Renal cortex interstitium (tissue), 11 donors: ENCODE measurements at regions not wholly inside any gene's neighbourhood (a gene's known extent, or its start where the extent isn't known, plus 50 kb on each side); places are given as distances from the start of the nearest gene placed in this dataset.

Source experiments
- DNase-seq, 11 donors: peaks; one replicate each; pipeline ENCODE4 v3.0.0-alpha.2; 2013; ENCODE audit warnings: low read depth in 9 of 11, low spot score in 4 of 11; ENCODE audit errors: extremely low read depth in 1 of 11

DNA sequence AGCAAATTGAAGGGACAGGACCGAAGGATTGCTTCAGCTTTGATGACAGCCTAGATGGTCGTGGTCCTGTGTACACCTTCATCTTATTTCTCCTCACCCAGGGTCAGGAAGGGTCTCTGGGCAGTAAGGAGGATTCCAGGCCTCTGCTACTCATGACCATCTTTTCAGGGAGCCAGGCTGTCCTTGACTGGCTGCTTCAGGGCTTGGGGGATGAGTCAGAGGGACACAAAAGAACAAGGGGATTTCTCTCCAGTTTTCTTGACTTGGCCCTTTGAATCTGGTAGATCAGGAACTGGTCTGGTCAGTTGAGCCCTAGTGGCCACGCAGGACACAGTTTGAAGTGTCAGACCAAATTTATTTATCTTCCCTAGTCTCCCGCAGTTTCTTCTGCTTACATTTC, 402.1 kb upstream of the CHD6 start:
- no peak for DNase-seq

DNA sequence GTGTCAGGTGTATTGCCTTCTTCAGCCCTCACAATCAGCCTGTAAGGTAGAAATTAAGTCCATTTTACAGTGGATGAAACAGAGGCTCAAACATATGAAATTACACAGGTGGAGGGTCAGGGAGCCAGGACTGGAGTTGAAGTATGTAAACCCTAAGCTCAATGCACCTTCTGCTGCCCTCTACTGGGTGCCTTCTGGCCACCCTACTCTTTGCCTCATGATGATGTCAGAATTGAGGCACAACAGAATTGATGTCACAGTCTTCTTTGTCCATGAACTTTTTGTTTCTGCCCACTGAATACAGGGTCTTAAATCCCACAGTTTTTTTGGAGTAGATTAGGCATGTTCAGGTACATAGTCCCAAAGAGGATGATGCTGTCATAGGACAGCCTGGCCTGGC, 400.8 kb upstream of the CHD6 start:
- no peak for DNase-seq

DNA sequence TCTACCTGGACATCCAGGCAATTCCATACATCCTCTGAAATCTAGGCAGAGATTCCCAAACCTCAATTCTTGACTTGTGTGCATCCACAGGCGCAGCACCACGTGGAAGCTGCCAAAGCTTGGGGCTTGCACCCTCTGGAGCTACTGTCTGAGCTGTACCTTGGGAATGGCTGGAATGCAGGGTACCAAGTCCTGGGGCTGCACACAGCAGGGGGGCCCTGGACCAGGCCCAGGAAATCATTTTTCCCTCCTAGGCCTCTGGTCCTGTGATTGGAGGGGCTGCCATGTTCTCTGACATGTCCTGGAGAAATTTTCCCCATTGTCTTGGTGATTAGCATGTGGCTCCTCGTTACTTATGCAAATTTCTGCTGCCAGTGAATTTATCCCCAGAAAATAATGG, 391.9 kb upstream of the CHD6 start:
- no peak for DNase-seq

DNA sequence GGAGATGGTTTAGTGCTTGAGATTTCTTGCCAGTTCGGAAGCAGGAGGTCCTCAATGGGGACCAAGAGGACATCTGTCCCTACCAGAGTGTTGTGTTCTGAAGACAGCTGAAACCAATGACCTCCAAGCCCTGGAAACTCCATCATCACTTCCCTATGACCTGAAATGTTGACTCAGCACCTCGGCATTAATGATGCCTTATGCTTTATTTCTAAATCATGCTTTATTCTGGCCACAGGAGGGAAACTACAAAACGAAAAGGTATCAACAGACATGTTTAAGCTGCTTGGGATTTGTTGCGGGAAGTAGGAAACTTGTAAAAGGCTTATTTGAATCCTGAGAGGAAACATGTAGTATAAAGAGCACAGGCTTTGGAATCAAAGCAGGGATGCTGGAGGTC, 389.1 kb upstream of the CHD6 start:
- no peak for DNase-seq

DNA sequence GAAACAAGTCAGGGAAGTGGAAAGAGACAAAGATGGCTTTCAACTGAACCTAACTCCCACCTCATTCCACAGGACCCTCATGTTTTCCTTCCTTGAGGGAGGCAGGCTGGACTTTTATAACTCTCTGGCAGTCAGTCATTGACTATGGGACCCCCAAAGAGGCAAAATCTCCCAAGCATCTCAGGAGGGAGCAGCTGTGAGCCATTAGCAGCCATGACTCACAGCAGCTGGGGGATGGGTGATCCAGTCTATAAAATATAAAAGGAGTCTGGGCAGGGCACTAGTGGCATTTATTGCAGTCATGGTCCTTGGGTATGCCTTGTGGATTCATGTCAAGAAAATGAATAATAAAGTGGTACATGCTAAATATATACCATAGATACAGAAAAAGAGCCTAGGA, 387.0 kb upstream of the CHD6 start:
- DNase-seq = no peak

DNA sequence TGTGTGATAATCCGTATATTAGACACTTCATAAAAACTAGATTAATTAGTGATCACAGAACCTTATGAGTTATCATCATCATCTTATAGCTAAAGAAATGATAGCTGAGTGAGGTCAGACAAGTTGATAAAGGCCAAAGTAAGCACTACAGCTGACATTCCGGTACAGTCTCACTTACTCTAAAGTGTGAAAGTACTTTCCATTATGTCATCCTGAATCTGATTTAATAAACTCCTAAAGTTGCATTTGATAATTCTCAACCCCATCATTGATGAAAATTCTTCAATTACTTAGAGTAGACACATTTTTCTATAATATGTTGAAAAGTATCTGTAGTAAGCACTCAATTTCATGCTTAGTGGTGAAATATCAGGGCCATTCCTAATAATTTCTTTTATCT, 385.2 kb upstream of the CHD6 start:
- no peak for DNase-seq

DNA sequence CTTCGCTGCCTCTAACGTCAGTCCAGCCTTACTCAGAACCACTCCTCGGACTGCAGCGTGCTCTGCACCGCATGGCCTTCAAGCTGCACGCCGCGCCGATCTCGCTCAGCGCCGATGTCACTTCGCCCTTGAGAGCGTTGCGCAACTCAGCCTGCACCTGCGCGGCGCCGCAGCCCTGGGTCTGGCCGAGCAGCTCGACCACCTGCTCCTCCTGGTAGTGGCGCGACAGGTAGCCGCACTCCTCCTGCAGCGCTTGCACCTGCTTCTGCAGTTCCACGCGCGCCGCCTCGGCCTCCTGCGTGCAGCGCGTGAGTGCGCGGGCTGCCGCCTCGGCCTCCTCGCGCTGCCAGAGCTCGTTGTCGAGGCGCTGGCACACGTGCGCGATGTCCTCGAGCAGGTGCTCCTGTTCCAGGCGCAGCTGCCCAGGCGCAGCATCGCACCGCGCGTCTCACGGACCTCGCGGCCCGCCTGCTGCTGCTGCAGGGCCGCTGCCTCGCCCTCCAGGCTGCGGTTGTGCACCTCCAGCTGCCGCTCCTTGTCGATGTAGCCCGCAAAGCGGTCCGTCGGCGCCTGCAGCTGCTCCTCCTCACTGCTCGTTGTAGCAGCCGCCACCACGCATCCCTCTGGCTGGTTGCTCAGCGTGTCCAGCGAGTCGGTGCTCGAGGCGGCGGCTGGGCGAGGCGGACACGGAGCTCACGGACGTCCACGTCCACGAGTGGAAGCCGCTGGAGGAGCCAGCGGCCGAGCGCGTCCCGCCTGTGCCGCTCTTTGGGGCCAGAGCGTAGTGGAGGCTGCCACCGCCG, 380.6 kb upstream of the CHD6 start:
- DNase-seq = no peak

DNA sequence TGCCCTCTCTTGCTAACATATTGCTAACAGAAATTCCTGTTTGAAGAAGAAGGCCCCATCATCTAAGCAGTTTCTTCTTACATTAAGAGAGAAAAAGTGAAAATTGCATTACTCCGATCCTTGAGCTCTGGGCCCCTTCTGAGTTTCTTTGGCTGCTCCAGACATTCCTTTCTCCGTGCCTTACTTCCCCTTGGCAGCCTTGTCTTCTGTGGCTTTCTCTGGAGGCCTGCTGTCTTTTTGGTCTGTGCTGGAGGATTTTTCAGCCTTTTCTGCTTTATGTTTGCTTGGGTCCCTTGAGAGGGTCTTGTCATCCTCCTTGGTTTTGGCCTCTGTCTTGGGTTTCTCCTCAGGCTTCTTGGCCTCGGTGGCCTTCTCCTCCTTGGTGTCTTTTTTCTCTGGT, 378.8 kb upstream of the CHD6 start:
- no peak for DNase-seq

DNA sequence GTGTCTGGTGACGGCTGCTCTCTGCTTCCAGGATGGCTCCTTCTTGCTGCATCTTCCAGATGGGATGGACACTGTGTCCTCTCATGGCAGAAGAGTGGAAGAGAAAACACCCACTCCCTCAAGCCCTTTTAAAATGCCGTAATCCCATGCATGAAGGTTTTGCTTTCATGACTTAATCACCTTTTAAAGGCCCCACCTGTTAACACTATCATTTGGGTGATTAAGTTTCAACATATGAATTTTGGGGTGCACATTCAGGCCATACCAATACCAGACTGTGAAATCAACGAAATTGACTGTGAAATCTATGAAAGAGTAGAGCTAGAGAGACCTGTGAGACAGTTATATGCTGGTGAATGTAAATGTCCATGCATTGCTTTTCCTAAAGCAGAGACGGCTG, 374.3 kb upstream of the CHD6 start:
- DNase-seq = no peak

DNA sequence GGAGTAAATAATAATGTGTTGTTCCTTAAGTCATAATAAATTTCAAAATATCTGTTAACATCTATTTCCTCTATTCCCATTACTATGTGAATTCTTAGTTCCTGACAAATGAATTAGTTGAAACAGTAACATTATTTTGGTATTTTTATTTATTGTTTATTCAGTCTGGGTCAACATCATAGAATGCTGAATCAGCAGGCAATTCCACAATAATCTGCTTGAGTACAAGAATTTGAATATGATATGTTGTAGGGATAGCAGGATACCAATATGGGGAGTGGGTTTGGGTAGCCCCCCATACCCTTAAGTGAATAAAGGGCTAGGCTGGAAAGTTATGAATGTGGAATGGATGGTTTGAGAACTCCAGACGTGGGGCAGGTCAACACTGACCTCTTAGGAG, 373.2 kb upstream of the CHD6 start:
- no peak for DNase-seq

DNA sequence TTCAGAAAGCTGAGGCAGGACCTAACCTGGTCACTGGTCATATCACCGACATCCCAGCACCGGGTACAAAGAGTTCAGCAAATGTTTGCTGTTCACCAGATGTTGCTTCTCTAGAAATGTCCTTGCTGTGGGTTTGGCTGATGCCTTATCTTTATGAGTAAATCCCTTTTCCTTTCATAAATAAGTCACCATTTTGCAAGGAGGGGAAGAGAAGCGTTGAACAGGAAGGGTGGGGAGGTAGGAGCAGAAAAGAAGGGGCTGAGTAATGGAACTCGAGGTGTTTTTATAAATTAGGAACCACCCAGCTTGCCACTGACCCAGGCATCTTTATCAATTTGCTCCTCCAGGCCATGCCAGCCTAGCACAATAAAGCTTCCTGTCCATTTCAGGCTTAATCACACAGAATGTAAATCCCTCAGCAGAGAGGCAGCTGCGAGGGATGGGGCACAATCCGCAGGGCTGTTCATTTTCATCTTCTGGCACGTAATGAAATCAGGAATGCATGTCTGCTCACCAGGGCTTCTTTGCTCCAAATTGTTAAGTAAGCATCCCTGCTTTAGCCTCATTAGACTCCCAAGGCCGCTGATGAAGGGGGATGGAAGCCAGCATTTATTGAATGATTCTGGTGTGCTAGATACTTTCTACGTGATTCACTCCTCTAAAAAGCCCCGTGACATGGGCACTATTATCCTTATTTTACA, 371.9 kb upstream of the CHD6 start:
- no peak for DNase-seq

DNA sequence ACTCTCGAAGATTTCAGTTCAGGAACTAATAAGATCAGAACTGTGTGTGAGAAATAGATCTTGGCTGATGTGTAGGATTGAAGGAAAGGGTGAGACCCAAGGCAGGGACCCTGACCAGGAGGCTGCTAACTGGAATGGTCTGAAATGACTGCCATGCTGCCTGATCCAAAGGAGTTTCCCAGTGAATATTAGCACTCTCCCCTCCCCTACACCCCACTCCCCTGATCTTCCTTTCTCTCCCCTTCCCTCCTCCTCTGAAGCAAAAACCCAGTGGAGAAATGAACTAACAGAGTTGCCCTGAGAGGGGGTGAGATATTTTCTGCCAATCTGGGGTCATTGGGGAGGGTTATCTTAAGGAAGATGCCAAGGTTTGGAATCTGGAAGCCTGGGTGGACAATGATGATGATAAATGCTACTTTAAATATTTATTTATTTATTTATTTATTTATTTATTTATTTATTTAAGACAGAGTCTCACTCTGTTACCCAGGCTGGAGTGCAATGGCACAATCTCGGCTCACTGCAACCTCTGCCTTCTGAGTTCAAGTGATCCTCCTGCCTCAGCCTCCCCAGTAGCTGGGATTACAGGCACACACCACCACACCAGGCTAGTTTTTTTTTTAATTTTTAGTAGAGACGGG, 371.0 kb upstream of the CHD6 start:
- DNase-seq = no peak

DNA sequence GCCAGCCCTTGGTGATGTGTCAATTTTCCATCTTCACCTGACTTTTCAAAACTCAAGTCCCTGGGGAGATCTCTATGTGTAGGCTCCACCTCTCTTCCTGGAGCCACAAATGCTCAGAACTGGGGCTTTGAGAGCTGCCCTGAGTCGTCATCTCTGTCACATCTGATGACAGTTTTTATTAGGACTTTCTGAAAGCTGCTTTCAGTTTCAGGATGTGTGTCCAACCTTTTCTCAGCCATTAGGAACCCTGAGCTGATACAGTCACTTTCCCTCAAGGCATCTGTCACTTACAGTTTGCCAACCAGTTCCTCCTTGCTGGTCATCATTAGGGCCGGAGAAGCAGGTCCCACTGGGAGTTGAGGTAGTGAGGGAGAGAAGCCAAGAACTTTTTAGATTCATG, 365.9 kb upstream of the CHD6 start:
- no peak for DNase-seq

DNA sequence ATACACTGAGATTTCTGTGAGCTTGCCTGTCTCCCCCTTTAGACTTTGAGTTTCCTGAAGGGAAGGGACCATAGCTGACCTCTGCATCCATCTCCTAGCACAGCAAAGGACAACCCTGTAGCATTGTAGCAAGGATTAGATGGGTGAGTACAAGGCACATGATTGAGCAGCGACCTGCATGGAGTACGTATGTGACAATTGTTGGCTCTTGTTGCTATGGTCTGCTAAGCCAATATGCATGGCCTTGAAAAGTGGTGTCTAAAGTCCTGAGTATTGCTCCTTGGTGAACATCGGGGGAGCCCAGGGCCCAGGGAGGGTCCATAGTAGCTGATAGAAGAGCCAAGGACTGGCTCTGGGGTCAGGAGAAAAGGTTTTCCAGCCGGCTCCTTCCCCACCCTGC, 365.0 kb upstream of the CHD6 start:
- DNase-seq = no peak

DNA sequence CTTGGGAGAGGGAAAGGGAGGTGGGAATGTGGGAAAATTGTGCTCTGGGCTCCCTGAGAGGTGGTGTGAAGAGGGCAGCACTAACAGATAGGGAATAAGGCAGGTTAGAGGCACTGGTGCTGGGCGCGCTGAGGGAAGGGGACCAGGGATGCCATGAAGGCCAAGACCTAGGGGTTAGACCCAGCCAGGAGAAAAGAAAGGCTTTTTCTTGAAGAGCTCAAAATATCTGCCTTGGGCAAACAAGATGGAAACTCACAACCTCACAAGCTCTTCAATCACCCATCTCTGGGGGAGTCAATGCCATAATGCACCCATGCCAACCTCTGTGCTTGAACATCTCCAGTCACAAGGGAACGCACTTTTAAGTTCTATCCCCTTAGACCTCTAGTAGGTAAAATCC, 363.6 kb upstream of the CHD6 start:
- no peak for DNase-seq

DNA sequence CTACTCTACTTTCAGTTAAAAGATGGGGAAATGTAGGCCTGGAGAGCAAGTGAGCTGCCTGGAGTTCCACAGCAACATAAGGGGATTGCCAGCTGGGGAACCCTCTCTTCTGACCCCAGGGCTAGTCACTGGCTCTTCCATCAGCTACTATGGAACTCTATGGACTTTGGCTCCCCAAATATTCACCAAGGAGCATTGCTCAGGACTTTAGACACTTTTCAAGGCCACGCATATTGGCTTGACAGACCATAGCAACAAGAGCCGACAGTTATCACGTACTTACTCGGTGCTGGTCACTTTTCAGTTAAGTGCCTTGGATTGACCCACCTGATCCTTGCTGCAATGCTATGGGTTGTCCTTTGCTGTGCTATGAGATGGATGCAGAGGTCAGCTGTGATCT, 360.7 kb upstream of the CHD6 start:
- no peak for DNase-seq

DNA sequence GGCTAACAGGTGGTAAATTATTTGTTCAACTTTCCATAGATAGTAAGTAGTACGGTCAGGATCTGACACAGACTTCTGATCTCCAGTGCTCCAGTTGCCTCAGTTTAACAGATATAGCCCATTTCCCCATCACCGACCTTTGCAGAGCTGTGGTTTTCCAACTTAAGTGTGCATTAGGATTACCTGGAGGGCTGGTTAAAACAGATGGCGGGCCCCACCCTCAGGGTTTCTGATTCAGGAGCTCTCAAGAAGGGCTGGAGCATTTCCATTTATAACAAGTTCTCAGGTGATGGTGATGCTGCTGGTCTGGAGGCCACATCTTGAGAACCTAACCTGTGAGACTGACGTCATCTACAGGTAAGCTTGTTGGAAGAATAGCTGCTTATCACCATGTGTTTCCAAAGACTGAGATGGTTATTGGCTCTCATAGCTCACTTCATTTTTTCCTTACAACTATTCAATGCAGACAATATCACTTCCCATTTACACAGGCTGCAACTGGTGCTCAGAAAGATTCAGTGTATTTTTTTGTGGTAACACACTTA, 360.1 kb upstream of the CHD6 start:
- DNase-seq = no peak

DNA sequence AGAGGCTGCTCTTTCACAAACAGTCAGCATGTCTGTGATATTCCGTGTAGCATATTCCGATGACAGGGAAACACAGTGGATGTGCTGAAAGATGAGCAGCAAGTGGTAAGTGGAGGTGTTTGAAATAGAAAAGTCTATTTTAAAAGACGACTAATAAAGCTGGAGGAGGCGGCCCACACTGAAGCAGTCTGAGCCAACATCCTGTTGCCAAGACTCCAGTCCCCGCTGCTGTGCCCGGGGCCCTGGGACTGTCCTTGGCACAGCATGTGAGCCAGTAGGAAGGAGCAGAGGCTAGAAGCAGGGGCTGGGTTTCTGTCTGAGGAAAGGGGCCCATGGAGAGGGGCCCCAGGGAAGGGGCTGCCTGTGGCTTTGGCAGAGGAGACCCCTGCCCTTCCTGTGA, 351.5 kb upstream of the CHD6 start:
- no peak for DNase-seq

DNA sequence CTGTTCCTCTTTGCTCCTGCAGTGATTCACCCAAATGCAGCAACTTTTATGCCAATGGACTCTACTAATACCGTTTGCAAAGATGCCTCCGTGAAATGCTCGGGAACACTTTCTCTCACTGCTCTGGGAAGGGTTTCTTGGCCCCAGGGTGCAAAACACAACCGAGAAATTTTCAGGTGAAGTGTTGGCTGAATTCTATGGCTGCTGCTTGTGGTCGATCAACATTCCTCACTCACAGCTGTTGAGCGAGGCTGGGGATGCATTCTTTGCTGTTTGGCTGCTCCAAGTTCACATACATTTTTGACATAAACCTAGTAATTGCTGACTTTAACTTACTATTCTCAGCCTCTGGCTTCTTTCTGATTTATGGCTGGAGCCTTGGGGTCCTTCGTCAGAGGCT, 342.0 kb upstream of the CHD6 start:
- no peak for DNase-seq

DNA sequence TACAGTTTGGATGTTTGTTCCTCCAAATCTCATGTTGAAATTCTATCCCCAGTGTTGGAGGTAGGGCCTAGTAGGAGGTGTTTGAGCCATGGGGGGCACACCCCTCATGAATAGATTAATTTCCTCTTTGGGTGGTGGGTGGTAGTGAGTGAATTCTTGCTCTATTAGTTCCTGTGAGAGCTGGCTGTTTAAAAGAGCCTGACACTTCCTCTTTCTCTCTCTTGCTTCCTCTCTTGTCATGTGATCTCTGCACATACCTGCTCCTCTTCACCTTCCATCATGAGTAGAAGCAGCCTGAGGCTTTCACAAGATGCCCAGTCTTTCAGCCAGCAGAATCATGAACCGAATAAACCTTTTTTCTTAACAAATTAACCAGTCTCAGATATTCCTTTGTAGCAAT, 340.2 kb upstream of the CHD6 start:
- DNase-seq = no peak
